Smooth muscle cell (in vitro differentiated cells): ENCODE measurements at regions not wholly inside any gene's neighbourhood (a gene's known extent, or its start where the extent isn't known, plus 50 kb on each side); places are given as distances from the start of the nearest gene placed in this dataset.
"Not testable (repeated sequence)": the region's sequence is repeated elsewhere in the genome, so short reads cannot be mapped to it uniquely, and the experiment has no call there.

Experiments used
- DNase-seq: peaks from one replicate; lab custom pipeline; 2025; ENCODE audit not compliant: unreplicated experiment; lab: John Stamatoyannopoulos, UW
- H2AFZ ChIP-seq: fragments of 200-600 bp; sonication (generic); 2 replicates; pipeline ENCODE4 v1.6.0; 2016; ENCODE audit warnings: antibody characterized with exemption, low read depth, mild to moderate bottlenecking
- H3F3A ChIP-seq: fragments of 200-600 bp; sonication (generic); 2 replicates; pipeline ENCODE4 v1.6.0; 2017; ENCODE audit warnings: antibody characterized with exemption, low read depth
- H3K27ac ChIP-seq: fragments of 200-600 bp; sonication (generic); 2 replicates; pipeline ENCODE4 v1.5.1; 2016; ENCODE audit warnings: low read depth, mild to moderate bottlenecking
- H3K27me3 ChIP-seq: fragments of 200-600 bp; sonication (generic); 2 replicates; pipeline ENCODE4 v1.6.1; 2016; ENCODE audit warnings: low read depth, mild to moderate bottlenecking
- H3K36me3 ChIP-seq: fragments of 200-600 bp; sonication (generic); 2 replicates; pipeline ENCODE4 v1.5.1; 2016; ENCODE audit warnings: low read depth
- H3K4me1 ChIP-seq: fragments of 200-600 bp; sonication (generic); 2 replicates; pipeline ENCODE4 v1.5.1; 2016; ENCODE audit warnings: low read depth
- H3K4me2 ChIP-seq: fragments of 200-600 bp; sonication (generic); 2 replicates; pipeline ENCODE4 v1.6.0; 2016; ENCODE audit warnings: mild to moderate bottlenecking
- H3K4me3 ChIP-seq: fragments of 200-600 bp; sonication (generic); 2 replicates; pipeline ENCODE4 v1.5.1; 2016; ENCODE audit warnings: mild to moderate bottlenecking
- H3K79me2 ChIP-seq: fragments of 200-600 bp; sonication (generic); 2 replicates; pipeline ENCODE4 v1.6.0; 2016; ENCODE audit warnings: low read depth, mild to moderate bottlenecking
- H3K9ac ChIP-seq: fragments of 200-600 bp; sonication (generic); 2 replicates; pipeline ENCODE4 v1.6.0; 2016; ENCODE audit warnings: low read depth
- H3K9me3 ChIP-seq: fragments of 200-600 bp; sonication (generic); replicated peaks from 2 replicates; pipeline ENCODE4 v1.5.1; 2016; ENCODE audit warnings: low read depth
- H4K20me1 ChIP-seq: fragments of 200-600 bp; sonication (generic); 2 replicates; pipeline ENCODE4 v1.6.0; 2016; ENCODE audit warnings: low read depth
- CTCF ChIP-seq: fragments of 200-600 bp; sonication (generic); IDR thresholded peaks from 2 replicates; pipeline ENCODE4 v1.5.1; 2017; ENCODE audit warnings: borderline replicate concordance, mild to moderate bottlenecking, antibody characterized with exemption; ENCODE audit not compliant: insufficient read depth, poor library complexity, severe bottlenecking
- WGBS: methylation state at CpG from one replicate; pipeline ENCODE4 v1.1.7; 2016; ENCODE audit warnings: low lambda C conversion rate; 5-methylcytosine and 5-hydroxymethylcytosine counted together

- 58% methylated on average over 1 of the region's 1 CpG for WGBS
- H3K36me3 ChIP-seq, result no peaks in the 10 kb centered on the region
- H3K4me2 ChIP-seq, result no peak overlapping the region
- no peak overlapping the region for H3K9ac ChIP-seq
- H3K4me3 ChIP-seq, result no peak overlapping the region
- H3K27me3 ChIP-seq, result no peaks in the 10 kb centered on the region
- DNase-seq, result no peak
- no peak overlapping the region for H2AFZ ChIP-seq
- no peaks in the 10 kb centered on the region for H3K79me2 ChIP-seq
- no peaks in the 10 kb centered on the region for H3K9me3 ChIP-seq
- H4K20me1 ChIP-seq, result no peaks in the 10 kb centered on the region
- H3K4me1 ChIP-seq, result no peaks in the 10 kb centered on the region
- H3K27ac ChIP-seq, result no peak overlapping the region
- no peaks in the 10 kb centered on the region for H3F3A ChIP-seq
- TF ChIP-seq CTCF, result peak; percentile 72
Measured at GRCh38 chr2:194867328-194867727, 789.7 kb upstream of the SLC39A10 start.

- 92% methylated on average over 5 of the region's 5 CpGs for WGBS
- H4K20me1 ChIP-seq, result no peaks in the 10 kb centered on the region
- DNase-seq, result no peak
- H3K4me3 ChIP-seq, result no peak overlapping the region
- H3K4me1 ChIP-seq, result no peaks in the 10 kb centered on the region
- H3K4me2 ChIP-seq, result no peak overlapping the region
- no peaks in the 10 kb centered on the region for H3F3A ChIP-seq
- no peak overlapping the region for H3K27ac ChIP-seq
- no peaks in the 10 kb centered on the region for H3K79me2 ChIP-seq
- H2AFZ ChIP-seq, result no peak overlapping the region
- H3K9me3 ChIP-seq, result no peaks in the 10 kb centered on the region
- no peaks in the 10 kb centered on the region for H3K36me3 ChIP-seq
- no peak for TF ChIP-seq CTCF
- H3K27me3 ChIP-seq, result no peaks in the 10 kb centered on the region
- H3K9ac ChIP-seq, result no peak overlapping the region
Measured at GRCh38 chr2:194854941-194855340, 802.1 kb upstream of the SLC39A10 start.

GRCh38 chr2:194842871-194843270 lies 814.2 kb upstream of the SLC39A10 start:
- WGBS, result 86% methylated on average over 8 of the region's 8 CpGs
- no peaks in the 10 kb centered on the region for H3K27me3 ChIP-seq
- no peak overlapping the region for H3K4me3 ChIP-seq
- H3K79me2 ChIP-seq, result no peaks in the 10 kb centered on the region
- H3K4me1 ChIP-seq, result no peaks in the 10 kb centered on the region
- no peaks in the 10 kb centered on the region for H3K36me3 ChIP-seq
- no peak for DNase-seq
- TF ChIP-seq CTCF, result no peak
- no peak overlapping the region for H3K9ac ChIP-seq
- no peaks in the 10 kb centered on the region for H4K20me1 ChIP-seq
- H3F3A ChIP-seq, result no peaks in the 10 kb centered on the region
- H3K4me2 ChIP-seq, result no peak overlapping the region
- H3K9me3 ChIP-seq, result no peaks in the 10 kb centered on the region
- H2AFZ ChIP-seq, result no peak overlapping the region
- no peak overlapping the region for H3K27ac ChIP-seq

GRCh38 chr2:194834371-194834770 lies 822.7 kb upstream of the SLC39A10 start:
- not testable (repeated sequence) for DNase-seq, H3K79me2 ChIP-seq, H3K4me2 ChIP-seq, H3K9me3 ChIP-seq, H3K4me1 ChIP-seq, H3K27me3 ChIP-seq, H3K4me3 ChIP-seq, H2AFZ ChIP-seq, H3K36me3 ChIP-seq, H3K27ac ChIP-seq, H3F3A ChIP-seq, H4K20me1 ChIP-seq, H3K9ac ChIP-seq
- WGBS, result 76% methylated on average over 2 of the region's 2 CpGs
